Sigmoid colon (tissue), 4 donors: ENCODE measurements at regions not wholly inside any gene's neighbourhood (a gene's known extent, or its start where the extent isn't known, plus 50 kb on each side); places are given as distances from the start of the nearest gene placed in this dataset.
"Not testable (repeated sequence)": the region's sequence is repeated elsewhere in the genome, so short reads cannot be mapped to it uniquely, and the experiment has no call there.

Experiments used
- CTCF ChIP-seq, 4 experiments: fragments of 450-650 bp in 3 of 4; fragments of 200-600 bp in 1 of 4; IDR thresholded peaks; one replicate each; pipeline ENCODE4 v1.5.1; 2016 to 2019; ENCODE audit warnings: antibody characterized with exemption in 4 of 4, mild to moderate bottlenecking in 3 of 4, moderate library complexity in 2 of 4
- EP300 ChIP-seq, 4 donors: sonication (generic); formaldehyde crosslinking; IDR thresholded peaks; one replicate each; pipeline ENCODE4 v1.6.1; 2017; ENCODE audit warnings: antibody characterized with exemption in 4 of 4
- POLR2A ChIP-seq, 2 donors: fragments of 450-650 bp; IDR thresholded peaks; one replicate each; pipeline ENCODE4 v1.6.1; 2016; ENCODE audit warnings: antibody characterized with exemption in 2 of 2, mild to moderate bottlenecking in 2 of 2, moderate library complexity in 2 of 2
- POLR2AphosphoS5 ChIP-seq, 4 donors: sonication (generic); formaldehyde crosslinking; IDR thresholded peaks; one replicate each; pipeline ENCODE4 v1.6.1; 2017; ENCODE audit warnings: antibody characterized with exemption in 4 of 4

- not testable (repeated sequence) for TF ChIP-seq CTCF, POLR2AphosphoS5, POLR2A, EP300 (IDR thresholded peaks at IDR 0.05)
Measured at GRCh38 chrX:123002844-123003243, 181.2 kb upstream of the GRIA3 start.
